NCI-H1417 (cell line): ENCODE measurements at regions not wholly inside any gene's neighbourhood (a gene's known extent, or its start where the extent isn't known, plus 50 kb on each side); places are given as distances from the start of the nearest gene placed in this dataset.
A peak's percentile ranks its signal among the peaks of the same experiment; 100 is the strongest.
"Not testable (repeated sequence)": the region's sequence is repeated elsewhere in the genome, so short reads cannot be mapped to it uniquely, and the experiment has no call there.

Experiments
- DNase-seq, 3 experiments: peaks; one replicate each; lab custom pipeline; 2025; lab: John Stamatoyannopoulos, UW

GRCh38 chr3:110478377-110479054 is 593.1 kb upstream of the NECTIN3 start:
- no peak for DNase-seq

GRCh38 chr3:110479731-110480130 is 591.9 kb upstream of the NECTIN3 start:
- peak in 1 of 3 experiments; percentile 31 for DNase-seq

GRCh38 chr3:110485389-110485788 is 586.2 kb upstream of the NECTIN3 start:
- DNase-seq = no peak

GRCh38 chr3:110487840-110488239 is 583.8 kb upstream of the NECTIN3 start:
- DNase-seq = no peak

GRCh38 chr3:110491413-110491812 is 580.2 kb upstream of the NECTIN3 start:
- DNase-seq = no peak

GRCh38 chr3:110492876-110493275 is 578.7 kb upstream of the NECTIN3 start:
- no peak for DNase-seq

- no peak for DNase-seq
Measured at GRCh38 chr3:110493438-110494092, 578.1 kb upstream of the NECTIN3 start.

- DNase-seq = no peak
Measured at GRCh38 chr3:110494093-110494490, 577.5 kb upstream of the NECTIN3 start.

- no peak for DNase-seq
Measured at GRCh38 chr3:110494728-110495127, 576.9 kb upstream of the NECTIN3 start.

GRCh38 chr3:110495201-110495927 is 576.3 kb upstream of the NECTIN3 start:
- DNase-seq = no peak

- no peak for DNase-seq
Measured at GRCh38 chr3:110504401-110504800, 567.2 kb upstream of the NECTIN3 start.

- DNase-seq = no peak
Measured at GRCh38 chr3:110504901-110505300, 566.7 kb upstream of the NECTIN3 start.

- DNase-seq = no peak
Measured at GRCh38 chr3:110506890-110507289, 564.7 kb upstream of the NECTIN3 start.

GRCh38 chr3:110507570-110507969 is 564.0 kb upstream of the NECTIN3 start:
- not testable (repeated sequence) for DNase-seq

- DNase-seq = no peak
Measured at GRCh38 chr3:110512961-110513360, 558.7 kb upstream of the NECTIN3 start.

- DNase-seq = no peak
Measured at GRCh38 chr3:110518031-110518430, 553.6 kb upstream of the NECTIN3 start.

- DNase-seq = no peak
Measured at GRCh38 chr3:110519071-110519470, 552.5 kb upstream of the NECTIN3 start.

GRCh38 chr3:110521019-110521418 is 550.6 kb upstream of the NECTIN3 start:
- DNase-seq = no peak

- not testable (repeated sequence) for DNase-seq
Measured at GRCh38 chr3:110525558-110526064, 546.0 kb upstream of the NECTIN3 start.

- peak in 1 of 3 experiments; percentile 38 for DNase-seq
Measured at GRCh38 chr3:110526777-110527727, 544.6 kb upstream of the NECTIN3 start.

GRCh38 chr3:110528305-110529121 is 543.1 kb upstream of the NECTIN3 start:
- DNase-seq = no peak
